Neuronal stem cell (in vitro differentiated cells): ENCODE measurements at regions not wholly inside any gene's neighbourhood (a gene's known extent, or its start where the extent isn't known, plus 50 kb on each side); places are given as distances from the start of the nearest gene placed in this dataset.
"Not testable (repeated sequence)": the region's sequence is repeated elsewhere in the genome, so short reads cannot be mapped to it uniquely, and the experiment has no call there.

Experiments
- DNase-seq: peaks from one replicate; pipeline ENCODE4 v3.0.0-alpha.2; 2013; ENCODE audit warnings: low spot score
- H2AFZ ChIP-seq: one replicate; pipeline ENCODE4 v1.6.1; 2013; ENCODE audit warnings: mild to moderate bottlenecking, low read length, inconsistent platforms
- H2AK5ac ChIP-seq: 2 replicates; pipeline ENCODE4 v1.6.1; 2013; ENCODE audit warnings: low read depth, mild to moderate bottlenecking, inconsistent platforms, low read length, moderate library complexity, mixed read lengths
- H2BK120ac ChIP-seq: 2 replicates; pipeline ENCODE4 v1.6.1; 2013; ENCODE audit warnings: low read depth, mild to moderate bottlenecking, inconsistent platforms, low read length, moderate library complexity, mixed read lengths
- H2BK12ac ChIP-seq: one replicate; pipeline ENCODE4 v1.6.1; 2013; ENCODE audit warnings: low read length, inconsistent platforms
- H2BK15ac ChIP-seq: 2 replicates; pipeline ENCODE4 v1.6.1; 2013; ENCODE audit warnings: mild to moderate bottlenecking, low read length, inconsistent platforms, mixed read lengths
- H2BK5ac ChIP-seq: one replicate; pipeline ENCODE4 v1.6.1; 2013; ENCODE audit warnings: inconsistent platforms, mild to moderate bottlenecking, low read length, moderate library complexity
- H3K14ac ChIP-seq: one replicate; pipeline ENCODE4 v1.6.1; 2013; ENCODE audit warnings: low read length, inconsistent platforms
- H3K18ac ChIP-seq: 2 replicates; pipeline ENCODE4 v1.6.1; 2013; ENCODE audit warnings: low read length, inconsistent platforms
- H3K23ac ChIP-seq: 2 replicates; pipeline ENCODE4 v1.6.1; 2013; ENCODE audit warnings: low read depth, mild to moderate bottlenecking, mixed read lengths, low read length, inconsistent platforms; ENCODE audit not compliant: poor library complexity
- H3K27ac ChIP-seq: replicated peaks from 3 replicates; pipeline ENCODE4 v1.5.1; 2013; ENCODE audit warnings: low read length, inconsistent platforms
- H3K27me3 ChIP-seq, 3 experiments: 2 replicates each; pipeline ENCODE4 v1.6.1; 2013; ENCODE audit warnings: low read length in 3 of 3, mild to moderate bottlenecking in 2 of 3, inconsistent platforms in 1 of 3, low read depth in 1 of 3, mixed read lengths in 1 of 3, moderate library complexity in 1 of 3; ENCODE audit not compliant: control insufficient read depth in 3 of 3, insufficient read depth in 3 of 3
- H3K36me3 ChIP-seq, 2 donors: replicated peaks in 1 of 2; 2 replicates each; pipeline ENCODE4 v1.6.1; 2013; ENCODE audit warnings: low read length in 2 of 2; ENCODE audit not compliant: control insufficient read depth in 2 of 2, insufficient read depth in 2 of 2
- H3K4ac ChIP-seq: 2 replicates; pipeline ENCODE4 v1.6.1; 2013; ENCODE audit warnings: inconsistent platforms, mild to moderate bottlenecking, low read length, moderate library complexity
- H3K4me1 ChIP-seq, 2 donors: 1 replicate in 1 of 2; 2 replicates in 1 of 2; pipeline ENCODE4 v1.6.1; 2013; ENCODE audit warnings: low read length in 2 of 2, low read depth in 1 of 2; ENCODE audit not compliant: control insufficient read depth in 2 of 2, insufficient read depth in 1 of 2
- H3K4me2 ChIP-seq: one replicate; pipeline ENCODE4 v1.6.1; 2013; ENCODE audit warnings: mild to moderate bottlenecking, low read length, inconsistent platforms; ENCODE audit not compliant: insufficient read depth, poor library complexity, severe bottlenecking
- H3K4me3 ChIP-seq, 2 donors: 2 replicates each; pipeline ENCODE4 v1.5.1; 2013; ENCODE audit warnings: low read length in 2 of 2, mild to moderate bottlenecking in 2 of 2, inconsistent platforms in 1 of 2, moderate library complexity in 1 of 2
- H3K79me1 ChIP-seq: one replicate; pipeline ENCODE4 v1.6.1; 2013; ENCODE audit warnings: low read depth, mild to moderate bottlenecking, inconsistent platforms, low read length, moderate library complexity
- H3K9ac ChIP-seq: one replicate; pipeline ENCODE4 v1.6.1; 2013; ENCODE audit warnings: mild to moderate bottlenecking, low read depth, low read length, inconsistent platforms; ENCODE audit not compliant: poor library complexity
- H3K9me3 ChIP-seq, 2 donors: replicated peaks in 1 of 2; 2 replicates each; pipeline versions ENCODE3 to v1.6.1; 2013; ENCODE audit warnings: low read length in 2 of 2, mild to moderate bottlenecking in 2 of 2, inconsistent platforms in 1 of 2, low read depth in 1 of 2, mixed read lengths in 1 of 2, moderate library complexity in 1 of 2; ENCODE audit not compliant: control insufficient read depth in 2 of 2, insufficient read depth in 1 of 2
- H4K8ac ChIP-seq: one replicate; pipeline ENCODE4 v1.6.1; 2013; ENCODE audit warnings: low read depth, mild to moderate bottlenecking, inconsistent platforms, low read length, moderate library complexity
- H4K91ac ChIP-seq: one replicate; pipeline ENCODE4 v1.6.1; 2013; ENCODE audit warnings: low read length, low read depth, mild to moderate bottlenecking, inconsistent platforms; ENCODE audit not compliant: poor library complexity
- WGBS, 2 donors: extraction: QIAGEN DNeasy Blood & Tissue Kit; methylation state at CpG; one replicate each; pipeline ENCODE4 v1.1.7; 2013; ENCODE audit warnings: missing lambda C conversion rate in 2 of 2, mixed read lengths in 1 of 2; ENCODE audit not compliant: insufficient read length in 2 of 2, insufficient replicate concordance in 1 of 2; ENCODE audit errors: extremely low coverage in 2 of 2; 5-methylcytosine and 5-hydroxymethylcytosine counted together

- no peak for DNase-seq
- no peak overlapping the region for H4K91ac ChIP-seq
- H2BK120ac ChIP-seq: no peak overlapping the region
- H3K14ac ChIP-seq: no peak overlapping the region
- peaks cover 0 to 8% of the 10 kb centered on the region in 2 donors for H3K9me3 ChIP-seq
- no peak overlapping the region for H2BK12ac ChIP-seq
- H2BK5ac ChIP-seq: no peak overlapping the region
- peaks cover 5 to 7% of the 10 kb centered on the region in 2 donors for H3K4me1 ChIP-seq
- no peaks in the 10 kb centered on the region for H3K27me3 ChIP-seq
- H3K18ac ChIP-seq: no peak overlapping the region
- no peak overlapping the region for H3K4me3 ChIP-seq
- WGBS, 2 donors: no CpG with 5 or more reads among the region's 2 CpGs
- no peak overlapping the region for H3K9ac ChIP-seq
- H3K36me3 ChIP-seq: no peaks in the 10 kb centered on the region
- H3K4me2 ChIP-seq: no peak overlapping the region
- H3K79me1 ChIP-seq: no peaks in the 10 kb centered on the region
- H3K27ac ChIP-seq: no peak overlapping the region
- no peak overlapping the region for H2AFZ ChIP-seq
- no peak overlapping the region for H4K8ac ChIP-seq
- no peak overlapping the region for H2AK5ac ChIP-seq
- no peak overlapping the region for H3K4ac ChIP-seq
- H2BK15ac ChIP-seq: no peak overlapping the region
- H3K23ac ChIP-seq: no peak overlapping the region
These were observed 141.3 kb upstream of the EXOC2 start for GRCh38 chr6:834190-834589.

- H3K27me3 ChIP-seq, H2BK12ac ChIP-seq, H3K9me3 ChIP-seq, H2AK5ac ChIP-seq, H3K27ac ChIP-seq, H3K4me2 ChIP-seq, H3K79me1 ChIP-seq, H3K4me1 ChIP-seq, H2BK15ac ChIP-seq, DNase-seq, H3K36me3 ChIP-seq, H3K14ac ChIP-seq, H2BK120ac ChIP-seq, H2BK5ac ChIP-seq, H3K18ac ChIP-seq, H3K4ac ChIP-seq, H3K9ac ChIP-seq, H4K8ac ChIP-seq, H2AFZ ChIP-seq, H3K4me3 ChIP-seq, H3K23ac ChIP-seq, H4K91ac ChIP-seq: not testable (repeated sequence)
- no CpG with 5 or more reads among the region's 2 CpGs for WGBS, 2 donors
These were observed 139.9 kb upstream of the EXOC2 start for GRCh38 chr6:832804-833203.

DNA sequence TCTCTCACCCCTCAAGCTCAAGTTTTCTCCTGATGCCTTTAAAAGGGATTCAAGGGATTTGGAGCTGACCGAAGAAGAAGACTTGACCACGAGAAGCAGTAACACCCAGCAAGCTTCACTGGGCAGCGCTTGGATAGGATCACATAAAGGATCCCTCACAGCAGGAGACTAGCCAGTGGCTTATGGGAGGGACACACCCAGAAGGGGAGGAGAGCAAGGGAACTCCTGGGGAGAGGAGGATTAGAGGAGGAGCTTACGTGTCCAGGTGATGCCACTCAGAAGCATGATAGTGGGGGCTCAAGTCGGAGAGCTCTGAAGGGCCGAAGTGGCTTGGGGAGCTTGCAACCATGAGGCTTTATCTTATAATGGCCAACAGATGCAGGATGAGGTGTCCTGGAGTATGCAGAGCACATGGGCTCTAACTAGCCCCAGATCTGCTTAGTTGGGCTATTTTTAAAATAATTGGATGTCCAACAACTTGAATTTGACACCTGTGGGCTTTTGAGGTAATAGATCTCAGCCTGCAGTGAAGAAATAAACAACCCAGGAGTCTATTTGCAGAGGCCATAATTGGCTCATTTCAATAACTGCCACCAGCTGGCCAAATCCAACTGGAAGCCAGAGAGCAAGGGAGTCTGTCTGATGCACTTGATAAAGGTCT lies 137.9 kb upstream of the EXOC2 start:
- Histone ChIP-seq H3K14ac (no peak overlapping the region), H2BK120ac (no peak overlapping the region), H3K4me1 (peaks cover 0 to 3% of the 10 kb centered on the region in 2 donors), H3K18ac (no peak overlapping the region), H3K4me3 (no peak overlapping the region), H3K9ac (no peak overlapping the region), H3K27me3 (no peaks in the 10 kb centered on the region), H3K27ac (no peak overlapping the region), H3K79me1 (no peaks in the 10 kb centered on the region), H3K9me3 (peaks cover 3 to 16% of the 10 kb centered on the region in 2 donors), H2BK5ac (no peak overlapping the region), H2AK5ac (no peak overlapping the region), H2BK12ac (no peak overlapping the region), H3K23ac (no peak overlapping the region), H2AFZ (no peak overlapping the region), H3K4me2 (no peak overlapping the region), H4K91ac (no peak overlapping the region), H3K36me3 (no peaks in the 10 kb centered on the region), H3K4ac (no peak overlapping the region), H2BK15ac (no peak overlapping the region), H4K8ac (no peak overlapping the region)
- DNase-seq: no peak
- WGBS, 2 donors: no CpG with 5 or more reads among the region's 6 CpGs

- Histone ChIP-seq H3K79me1 (no peaks in the 10 kb centered on the region), H3K36me3 (no peaks in the 10 kb centered on the region), H3K23ac (no peak overlapping the region), H3K9me3 (peaks cover 3 to 16% of the 10 kb centered on the region in 2 donors), H2BK12ac (no peak overlapping the region), H3K4me2 (no peak overlapping the region), H3K9ac (no peak overlapping the region), H4K91ac (no peak overlapping the region), H3K4me1 (peaks cover 0 to 3% of the 10 kb centered on the region in 2 donors), H2BK5ac (no peak overlapping the region), H3K4ac (no peak overlapping the region), H2BK120ac (no peak overlapping the region), H2AK5ac (no peak overlapping the region), H3K18ac (no peak overlapping the region), H3K14ac (no peak overlapping the region), H4K8ac (no peak overlapping the region), H2AFZ (no peak overlapping the region), H3K27me3 (no peaks in the 10 kb centered on the region), H3K27ac (no peak overlapping the region), H2BK15ac (no peak overlapping the region), H3K4me3 (no peak overlapping the region)
- no CpG with 5 or more reads among the region's 4 CpGs for WGBS, 2 donors
- DNase-seq: no peak
These were observed 136.7 kb upstream of the EXOC2 start for GRCh38 chr6:829656-830055.
